GM12864 (cell line): ENCODE measurements at regions not wholly inside any gene's neighbourhood (a gene's known extent, or its start where the extent isn't known, plus 50 kb on each side); places are given as distances from the start of the nearest gene placed in this dataset.

ENCODE experiments used
- DNase-seq: peaks from one replicate; pipeline ENCODE4 v3.0.0-alpha.2; 2011; ENCODE audit warnings: low read depth
- H3K4me3 ChIP-seq: 2 replicates; pipeline ENCODE4 v1.5.1; 2011; ENCODE audit warnings: mild to moderate bottlenecking, low read depth, low read length, control low read depth
- CTCF ChIP-seq: IDR thresholded peaks from 2 replicates; pipeline ENCODE4 v1.5.1; 2011; ENCODE audit warnings: low read depth, mild to moderate bottlenecking, moderate library complexity, low read length, control low read depth, inconsistent platforms; ENCODE audit errors: missing control alignments

GRCh38 chr15:97045666-97046421 is 715.3 kb downstream of the NR2F2 start:
- DNase-seq, result no peak
- H3K4me3 ChIP-seq, result no peak overlapping the region
- no peak for TF ChIP-seq CTCF

- no peak for TF ChIP-seq CTCF
- H3K4me3 ChIP-seq, result no peak overlapping the region
- DNase-seq, result no peak
These were observed 722.0 kb downstream of the NR2F2 start for GRCh38 chr15:97052513-97052912.

- H3K4me3 ChIP-seq, result no peak overlapping the region
- no peak for TF ChIP-seq CTCF
- no peak for DNase-seq
These were observed 723.1 kb downstream of the NR2F2 start for GRCh38 chr15:97053635-97054034.

- TF ChIP-seq CTCF, result no peak
- no peak overlapping the region for H3K4me3 ChIP-seq
- DNase-seq, result no peak
These were observed 727.0 kb downstream of the NR2F2 start for GRCh38 chr15:97057503-97057902.

- H3K4me3 ChIP-seq, result no peak overlapping the region
- no peak for DNase-seq
- TF ChIP-seq CTCF, result no peak
These were observed 728.8 kb downstream of the NR2F2 start for GRCh38 chr15:97059281-97059680.

GRCh38 chr15:97061392-97061791 is 730.9 kb downstream of the NR2F2 start:
- TF ChIP-seq CTCF, result no peak
- no peak overlapping the region for H3K4me3 ChIP-seq
- DNase-seq, result no peak

GRCh38 chr15:97071668-97072067 is 741.2 kb downstream of the NR2F2 start:
- H3K4me3 ChIP-seq, result no peak overlapping the region
- no peak for TF ChIP-seq CTCF
- DNase-seq, result no peak
